ENCODE measurements at regions not wholly inside any gene's neighbourhood (a gene's known extent, or its start where the extent isn't known, plus 50 kb on each side); places are given as distances from the start of the nearest gene placed in this dataset.

DNA sequence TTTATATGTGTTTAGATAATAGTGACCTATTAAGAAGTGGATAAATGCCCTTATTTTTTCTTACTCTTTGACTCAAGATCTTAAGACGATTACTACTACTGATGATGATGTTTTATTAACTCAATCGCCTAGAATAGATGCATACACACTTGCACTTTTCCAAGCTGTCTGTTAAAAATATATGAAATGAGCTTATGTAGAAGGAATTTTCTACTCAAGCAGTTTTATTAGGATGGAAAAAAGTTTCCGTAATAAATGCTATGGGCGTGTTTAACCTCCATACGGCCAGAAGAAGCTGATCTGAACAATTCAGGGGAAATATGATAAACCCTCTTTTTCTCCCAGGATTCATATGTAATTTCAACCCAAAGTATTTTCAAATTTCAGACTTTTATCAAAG, 455.7 kb upstream of the MPDZ start:
- ChIA-PET CTCF (interaction anchor here (0.6 kb wide), 1 partner anchor 1703 kb away, joined by 3 read pairs; no protein-coding TSS in a partner anchor), POLR2A (interaction anchor here (0.7 kb wide), 1 partner anchor 16 kb away, joined by 8 read pairs; no protein-coding TSS in a partner anchor)
- Histone ChIP-seq H3K9me3 (ENCODE audit: control insufficient read depth, insufficient read depth, low read depth, low read length) (no peaks in the 10 kb centered on the region), H3K36me3 (ENCODE audit: control insufficient read depth, insufficient read depth, low read length) (no peaks in the 10 kb centered on the region), H3K4me3 (ENCODE audit: low read depth in 2 of 2, low read length in 2 of 2) (no peak overlapping the region), H3K4me1 (ENCODE audit: control insufficient read depth, insufficient read depth, low read length) (no peaks in the 10 kb centered on the region), H3K27me3 (ENCODE audit: control insufficient read depth, insufficient read depth, low read length) (no peaks in the 10 kb centered on the region), H3K27ac (ENCODE audit: low read length) (no peak overlapping the region)
- BruUV-seq (replicated peaks) = no TSS peak
- in situ Hi-C loops (cut with HindIII; ENCODE audit: low pct_unique_long_range_greater_than_20kb, low sequenced_read_pairs) = no loop called here
- intact Hi-C loops (cut with micrococcal nuclease; ENCODE audit: unreplicated experiment) = no loop called here
- TF ChIP-seq POLR2AphosphoS5 (IDR thresholded peaks at IDR 0.05; ENCODE audit: low read depth, low read length) (no peak), SIN3A (IDR thresholded peaks at IDR 0.05; ENCODE audit: borderline replicate concordance, insufficient read depth, low read depth, low read length) (no peak), TCF7L2 (IDR thresholded peaks at IDR 0.05; ENCODE audit: low read depth, low read length) (no peak)
- TF ChIP-seq, protein P1, sequence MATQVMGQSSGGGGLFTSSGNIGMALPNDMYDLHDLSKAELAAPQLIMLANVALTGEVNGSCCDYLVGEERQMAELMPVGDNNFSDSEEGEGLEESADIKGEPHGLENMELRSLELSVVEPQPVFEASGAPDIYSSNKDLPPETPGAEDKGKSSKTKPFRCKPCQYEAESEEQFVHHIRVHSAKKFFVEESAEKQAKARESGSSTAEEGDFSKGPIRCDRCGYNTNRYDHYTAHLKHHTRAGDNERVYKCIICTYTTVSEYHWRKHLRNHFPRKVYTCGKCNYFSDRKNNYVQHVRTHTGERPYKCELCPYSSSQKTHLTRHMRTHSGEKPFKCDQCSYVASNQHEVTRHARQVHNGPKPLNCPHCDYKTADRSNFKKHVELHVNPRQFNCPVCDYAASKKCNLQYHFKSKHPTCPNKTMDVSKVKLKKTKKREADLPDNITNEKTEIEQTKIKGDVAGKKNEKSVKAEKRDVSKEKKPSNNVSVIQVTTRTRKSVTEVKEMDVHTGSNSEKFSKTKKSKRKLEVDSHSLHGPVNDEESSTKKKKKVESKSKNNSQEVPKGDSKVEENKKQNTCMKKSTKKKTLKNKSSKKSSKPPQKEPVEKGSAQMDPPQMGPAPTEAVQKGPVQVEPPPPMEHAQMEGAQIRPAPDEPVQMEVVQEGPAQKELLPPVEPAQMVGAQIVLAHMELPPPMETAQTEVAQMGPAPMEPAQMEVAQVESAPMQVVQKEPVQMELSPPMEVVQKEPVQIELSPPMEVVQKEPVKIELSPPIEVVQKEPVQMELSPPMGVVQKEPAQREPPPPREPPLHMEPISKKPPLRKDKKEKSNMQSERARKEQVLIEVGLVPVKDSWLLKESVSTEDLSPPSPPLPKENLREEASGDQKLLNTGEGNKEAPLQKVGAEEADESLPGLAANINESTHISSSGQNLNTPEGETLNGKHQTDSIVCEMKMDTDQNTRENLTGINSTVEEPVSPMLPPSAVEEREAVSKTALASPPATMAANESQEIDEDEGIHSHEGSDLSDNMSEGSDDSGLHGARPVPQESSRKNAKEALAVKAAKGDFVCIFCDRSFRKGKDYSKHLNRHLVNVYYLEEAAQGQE (IDR thresholded peaks at IDR 0.05; ENCODE audit: insufficient read depth in 1 of 2, low read depth in 2 of 2, low read length in 1 of 2) = no peak
- TF ChIP-seq, protein P2, sequence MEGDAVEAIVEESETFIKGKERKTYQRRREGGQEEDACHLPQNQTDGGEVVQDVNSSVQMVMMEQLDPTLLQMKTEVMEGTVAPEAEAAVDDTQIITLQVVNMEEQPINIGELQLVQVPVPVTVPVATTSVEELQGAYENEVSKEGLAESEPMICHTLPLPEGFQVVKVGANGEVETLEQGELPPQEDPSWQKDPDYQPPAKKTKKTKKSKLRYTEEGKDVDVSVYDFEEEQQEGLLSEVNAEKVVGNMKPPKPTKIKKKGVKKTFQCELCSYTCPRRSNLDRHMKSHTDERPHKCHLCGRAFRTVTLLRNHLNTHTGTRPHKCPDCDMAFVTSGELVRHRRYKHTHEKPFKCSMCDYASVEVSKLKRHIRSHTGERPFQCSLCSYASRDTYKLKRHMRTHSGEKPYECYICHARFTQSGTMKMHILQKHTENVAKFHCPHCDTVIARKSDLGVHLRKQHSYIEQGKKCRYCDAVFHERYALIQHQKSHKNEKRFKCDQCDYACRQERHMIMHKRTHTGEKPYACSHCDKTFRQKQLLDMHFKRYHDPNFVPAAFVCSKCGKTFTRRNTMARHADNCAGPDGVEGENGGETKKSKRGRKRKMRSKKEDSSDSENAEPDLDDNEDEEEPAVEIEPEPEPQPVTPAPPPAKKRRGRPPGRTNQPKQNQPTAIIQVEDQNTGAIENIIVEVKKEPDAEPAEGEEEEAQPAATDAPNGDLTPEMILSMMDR (IDR thresholded peaks at IDR 0.05) = no peak
- no peak for DNase-seq (ENCODE audit: low read depth, low spot score)
- no peak for ATAC-seq

DNA sequence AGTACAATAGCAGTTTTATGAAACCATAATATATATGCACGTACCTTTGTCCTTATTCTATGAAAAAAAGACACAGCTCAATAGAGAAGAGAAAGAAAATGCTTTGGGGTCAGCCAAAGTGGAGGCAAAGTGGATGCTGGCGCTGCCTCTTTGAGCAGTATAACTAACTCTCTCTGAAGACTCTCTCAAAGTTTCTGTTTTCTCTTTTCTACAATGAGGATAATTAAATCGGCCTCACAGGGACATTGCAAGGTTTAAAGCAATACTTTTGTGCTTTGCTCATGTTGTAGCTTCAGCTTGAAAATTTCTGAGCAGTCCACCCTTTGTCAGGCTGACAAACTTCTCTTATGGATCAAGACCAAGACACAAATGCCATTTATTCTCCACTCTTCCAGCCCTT, 455.1 kb upstream of the MPDZ start:
- TF ChIP-seq, protein P1 (IDR thresholded peaks at IDR 0.05; ENCODE audit: insufficient read depth in 1 of 2, low read depth in 2 of 2, low read length in 1 of 2) = no peak
- TF ChIP-seq SIN3A (IDR thresholded peaks at IDR 0.05; ENCODE audit: borderline replicate concordance, insufficient read depth, low read depth, low read length) (no peak), TCF7L2 (IDR thresholded peaks at IDR 0.05; ENCODE audit: low read depth, low read length) (no peak), POLR2AphosphoS5 (IDR thresholded peaks at IDR 0.05; ENCODE audit: low read depth, low read length) (no peak)
- TF ChIP-seq, protein P2 (IDR thresholded peaks at IDR 0.05) = no peak
- POLR2A ChIA-PET = no interaction called here
- CTCF ChIA-PET = no interaction called here
- Histone ChIP-seq H3K9me3 (ENCODE audit: control insufficient read depth, insufficient read depth, low read depth, low read length) (no peaks in the 10 kb centered on the region), H3K4me1 (ENCODE audit: control insufficient read depth, insufficient read depth, low read length) (no peaks in the 10 kb centered on the region), H3K27me3 (ENCODE audit: control insufficient read depth, insufficient read depth, low read length) (no peaks in the 10 kb centered on the region), H3K4me3 (ENCODE audit: low read depth in 2 of 2, low read length in 2 of 2) (no peak overlapping the region), H3K36me3 (ENCODE audit: control insufficient read depth, insufficient read depth, low read length) (no peaks in the 10 kb centered on the region), H3K27ac (ENCODE audit: low read length) (no peak overlapping the region)
- no TSS peak for BruUV-seq (replicated peaks)
- DNase-seq (ENCODE audit: low read depth, low spot score) = no peak
- in situ Hi-C loops (cut with HindIII; ENCODE audit: low pct_unique_long_range_greater_than_20kb, low sequenced_read_pairs) (no loop called here), intact Hi-C loops (cut with micrococcal nuclease; ENCODE audit: unreplicated experiment) (no loop called here)
- ATAC-seq = no peak
